ENCODE measurements at regions not wholly inside any gene's neighbourhood (a gene's known extent, or its start where the extent isn't known, plus 50 kb on each side); places are given as distances from the start of the nearest gene placed in this dataset.

DNA sequence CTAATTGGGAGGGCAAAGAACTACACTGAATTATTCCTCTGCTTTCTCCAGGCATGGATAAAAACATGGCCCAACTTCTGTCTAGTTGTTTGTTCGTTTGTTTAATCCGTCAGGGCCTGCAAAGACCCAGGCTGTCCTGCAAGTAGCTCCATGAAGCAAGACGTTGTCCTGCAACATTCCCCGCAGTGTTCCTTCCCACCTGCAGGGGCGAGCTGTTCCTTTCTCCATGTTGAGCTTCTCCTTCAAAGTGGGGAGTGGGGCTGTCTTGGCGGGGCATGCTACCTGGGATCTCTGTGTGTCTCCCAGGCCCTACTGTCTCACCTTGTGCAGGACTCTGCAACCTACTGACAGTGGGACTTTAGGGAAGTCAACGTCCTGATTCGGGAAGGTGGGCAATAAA lies 264.0 kb upstream of the SMIM21 start:
- no peak for TF ChIP-seq POLR2A (IDR thresholded peaks at IDR 0.05; ENCODE audit: low read length)
- no peak for TF ChIP-seq GATA1 (IDR thresholded peaks at IDR 0.05; ENCODE audit: low read depth, low read length)
